GM12873 (cell line): ENCODE measurements at regions not wholly inside any gene's neighbourhood (a gene's known extent, or its start where the extent isn't known, plus 50 kb on each side); places are given as distances from the start of the nearest gene placed in this dataset.

Source experiments
- CTCF ChIP-seq: IDR thresholded peaks from 2 replicates; pipeline ENCODE4 v1.5.1; 2012; ENCODE audit warnings: low read depth, mild to moderate bottlenecking, moderate library complexity, low read length, control low read depth; ENCODE audit not compliant: insufficient read depth; ENCODE audit errors: missing control alignments

GRCh38 chr1:244118109-244118761, 67.2 kb downstream of the ZBTB18 start:
- TF ChIP-seq CTCF, result no peak

- no peak for TF ChIP-seq CTCF
These were observed 77.7 kb downstream of the ZBTB18 start for GRCh38 chr1:244128591-244129383.

- no peak for TF ChIP-seq CTCF
These were observed 86.2 kb downstream of the ZBTB18 start for GRCh38 chr1:244137276-244137675.

- no peak for TF ChIP-seq CTCF
These were observed 86.6 kb downstream of the ZBTB18 start for GRCh38 chr1:244137725-244138124.

GRCh38 chr1:244138399-244138798, 87.3 kb downstream of the ZBTB18 start:
- TF ChIP-seq CTCF, result no peak

- no peak for TF ChIP-seq CTCF
These were observed 88.6 kb downstream of the ZBTB18 start for GRCh38 chr1:244139655-244140054.

- no peak for TF ChIP-seq CTCF
These were observed 89.3 kb downstream of the ZBTB18 start for GRCh38 chr1:244140420-244140819.
